ENCODE measurements at regions not wholly inside any gene's neighbourhood (a gene's known extent, or its start where the extent isn't known, plus 50 kb on each side); places are given as distances from the start of the nearest gene placed in this dataset.

DNA sequence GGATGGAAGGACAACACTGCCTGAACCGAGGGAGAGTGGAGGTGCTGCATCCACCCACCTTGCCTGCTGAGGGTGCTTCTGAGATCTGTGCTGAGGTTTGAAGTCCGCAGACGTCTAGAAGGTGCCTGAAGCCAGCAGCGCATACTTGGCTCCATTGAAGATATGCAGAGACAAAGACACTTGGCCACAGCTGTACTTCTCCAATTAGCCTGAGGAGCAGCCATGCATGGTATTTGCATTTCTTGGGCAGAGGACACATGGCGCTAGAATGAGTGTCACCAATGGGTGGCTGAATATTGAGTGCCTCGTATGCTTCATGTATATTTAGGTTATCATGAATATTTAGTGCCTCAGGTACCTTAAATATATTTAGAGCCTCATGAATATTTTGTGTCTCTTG, 128.7 kb upstream of the ATP6AP2 start:
- Histone ChIP-seq H3K27me3 (no peaks in the 10 kb centered on the region), H3K9me3 (no peaks in the 10 kb centered on the region), H3K4me3 (no peak overlapping the region), H3K27ac (no peak overlapping the region), H3K36me3 (no peaks in the 10 kb centered on the region), H3K4me1 (peaks cover 7% of the 10 kb centered on the region)
- 71% methylated on average over 6 of the region's 6 CpGs for WGBS
- DNase-seq (ENCODE audit: low spot score in 2 of 2) = no peak
- TF ChIP-seq, protein P1, sequence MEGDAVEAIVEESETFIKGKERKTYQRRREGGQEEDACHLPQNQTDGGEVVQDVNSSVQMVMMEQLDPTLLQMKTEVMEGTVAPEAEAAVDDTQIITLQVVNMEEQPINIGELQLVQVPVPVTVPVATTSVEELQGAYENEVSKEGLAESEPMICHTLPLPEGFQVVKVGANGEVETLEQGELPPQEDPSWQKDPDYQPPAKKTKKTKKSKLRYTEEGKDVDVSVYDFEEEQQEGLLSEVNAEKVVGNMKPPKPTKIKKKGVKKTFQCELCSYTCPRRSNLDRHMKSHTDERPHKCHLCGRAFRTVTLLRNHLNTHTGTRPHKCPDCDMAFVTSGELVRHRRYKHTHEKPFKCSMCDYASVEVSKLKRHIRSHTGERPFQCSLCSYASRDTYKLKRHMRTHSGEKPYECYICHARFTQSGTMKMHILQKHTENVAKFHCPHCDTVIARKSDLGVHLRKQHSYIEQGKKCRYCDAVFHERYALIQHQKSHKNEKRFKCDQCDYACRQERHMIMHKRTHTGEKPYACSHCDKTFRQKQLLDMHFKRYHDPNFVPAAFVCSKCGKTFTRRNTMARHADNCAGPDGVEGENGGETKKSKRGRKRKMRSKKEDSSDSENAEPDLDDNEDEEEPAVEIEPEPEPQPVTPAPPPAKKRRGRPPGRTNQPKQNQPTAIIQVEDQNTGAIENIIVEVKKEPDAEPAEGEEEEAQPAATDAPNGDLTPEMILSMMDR (IDR thresholded peaks at IDR 0.05) = no peak
- no peak for TF ChIP-seq POLR2AphosphoS5 (IDR thresholded peaks at IDR 0.05)
- no peak for TF ChIP-seq POLR2A (IDR thresholded peaks at IDR 0.05)
- TF ChIP-seq EP300 (IDR thresholded peaks at IDR 0.05) = no peak

DNA sequence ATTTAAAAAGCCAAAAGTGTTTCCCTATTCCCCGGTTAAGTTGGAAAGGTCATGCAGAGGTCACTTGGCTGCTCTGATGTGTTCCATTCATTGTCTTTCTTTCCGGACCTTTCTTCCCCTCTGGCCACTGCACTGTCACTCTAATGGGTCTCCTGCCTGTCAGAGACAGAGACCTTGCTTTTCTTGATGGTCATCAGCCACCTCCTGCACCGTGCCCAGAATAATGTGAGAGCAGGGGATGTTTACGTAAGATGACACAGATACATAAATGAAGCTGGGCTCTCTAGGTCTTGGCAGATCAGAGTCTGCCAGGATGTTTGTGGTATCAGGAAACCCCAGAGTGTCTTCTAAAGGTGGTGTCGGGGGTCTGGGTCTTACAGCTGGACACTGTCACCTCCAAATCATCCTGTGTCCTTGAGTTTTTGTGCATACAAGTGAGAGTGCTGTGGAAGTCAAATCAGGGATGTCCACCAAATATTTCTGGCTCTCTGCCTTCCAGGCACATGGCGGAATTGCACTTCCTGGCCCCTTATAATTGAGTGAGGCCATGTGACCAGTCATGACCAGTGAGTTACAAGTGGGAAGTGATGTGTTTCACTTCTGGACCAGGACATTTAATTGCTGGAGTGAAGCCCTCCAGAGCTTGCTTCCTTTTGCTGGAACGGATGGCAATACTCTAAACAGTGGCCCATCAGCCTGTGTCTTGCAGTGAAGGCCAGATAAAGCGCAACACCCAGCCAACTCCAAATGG, 130.6 kb upstream of the ATP6AP2 start:
- WGBS = 67% methylated on average over 7 of the region's 8 CpGs
- Histone ChIP-seq H3K4me1 (peaks cover 18% of the 10 kb centered on the region), H3K36me3 (no peaks in the 10 kb centered on the region), H3K27me3 (no peaks in the 10 kb centered on the region), H3K9me3 (no peaks in the 10 kb centered on the region), H3K27ac (no peak overlapping the region), H3K4me3 (no peak overlapping the region)
- DNase-seq (ENCODE audit: low spot score in 2 of 2) = no peak
- no peak for TF ChIP-seq EP300 (IDR thresholded peaks at IDR 0.05)
- no peak for TF ChIP-seq POLR2AphosphoS5 (IDR thresholded peaks at IDR 0.05)
- no peak for TF ChIP-seq POLR2A (IDR thresholded peaks at IDR 0.05)
- TF ChIP-seq, protein P1 (IDR thresholded peaks at IDR 0.05) = no peak

DNA sequence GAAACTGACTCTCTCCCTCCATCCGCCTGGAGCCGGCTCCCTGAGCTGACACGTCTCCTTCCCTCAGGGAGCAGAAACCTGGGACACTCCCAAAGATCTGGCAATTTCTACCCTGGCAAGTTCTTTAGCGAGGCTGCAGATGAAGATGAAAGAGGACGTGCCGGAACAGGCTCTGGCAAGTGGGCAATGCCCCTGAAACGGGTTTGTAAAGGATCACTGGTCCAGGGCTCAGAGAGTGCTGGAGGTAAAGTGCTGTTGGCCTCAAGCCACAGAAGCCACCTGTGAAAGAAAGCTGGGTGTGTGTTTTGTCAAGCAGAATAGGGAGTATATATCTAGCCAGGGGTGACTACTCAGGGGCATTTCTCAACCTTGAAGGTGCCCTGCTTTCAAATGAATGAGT, 131.4 kb upstream of the ATP6AP2 start:
- Histone ChIP-seq H3K4me3 (no peak overlapping the region), H3K9me3 (no peaks in the 10 kb centered on the region), H3K27ac (no peak overlapping the region), H3K27me3 (no peaks in the 10 kb centered on the region), H3K4me1 (peaks cover 18% of the 10 kb centered on the region), H3K36me3 (no peaks in the 10 kb centered on the region)
- 76% methylated on average over 4 of the region's 7 CpGs for WGBS
- DNase-seq (ENCODE audit: low spot score in 2 of 2) = no peak
- TF ChIP-seq, protein P1 (IDR thresholded peaks at IDR 0.05) = no peak
- no peak for TF ChIP-seq EP300 (IDR thresholded peaks at IDR 0.05)
- no peak for TF ChIP-seq POLR2A (IDR thresholded peaks at IDR 0.05)
- TF ChIP-seq POLR2AphosphoS5 (IDR thresholded peaks at IDR 0.05) = no peak

DNA sequence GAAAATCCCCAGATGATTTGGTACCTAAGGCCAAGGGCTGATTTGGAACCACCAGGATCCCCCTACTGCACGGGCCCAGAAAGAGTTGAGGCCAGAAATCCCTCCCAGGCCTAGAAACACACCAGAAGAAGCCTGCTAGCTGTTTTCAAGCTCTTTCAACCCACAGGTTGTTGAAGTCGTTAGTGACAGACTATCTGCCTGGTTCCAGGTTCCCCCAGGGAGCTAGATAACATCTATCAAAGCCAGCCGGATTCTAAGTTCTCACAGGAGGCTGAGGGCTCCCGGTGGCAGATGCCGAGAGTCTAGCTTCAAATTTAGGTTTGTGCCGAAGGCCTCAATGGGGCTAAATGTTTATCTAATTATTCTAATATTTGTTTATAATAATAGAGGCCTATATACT, 132.0 kb upstream of the ATP6AP2 start:
- Histone ChIP-seq H3K9me3 (no peaks in the 10 kb centered on the region), H3K4me3 (no peak overlapping the region), H3K27me3 (no peaks in the 10 kb centered on the region), H3K27ac (no peak overlapping the region), H3K4me1 (peaks cover 18% of the 10 kb centered on the region), H3K36me3 (no peaks in the 10 kb centered on the region)
- 51% methylated on average over 6 of the region's 6 CpGs for whole genome bisulfite sequencing
- DNase-seq (ENCODE audit: low spot score in 2 of 2) = no peak
- TF ChIP-seq POLR2A (IDR thresholded peaks at IDR 0.05) (no peak), EP300 (IDR thresholded peaks at IDR 0.05) (no peak), POLR2AphosphoS5 (IDR thresholded peaks at IDR 0.05) (no peak)
- TF ChIP-seq, protein P1 (IDR thresholded peaks at IDR 0.05) = no peak

DNA sequence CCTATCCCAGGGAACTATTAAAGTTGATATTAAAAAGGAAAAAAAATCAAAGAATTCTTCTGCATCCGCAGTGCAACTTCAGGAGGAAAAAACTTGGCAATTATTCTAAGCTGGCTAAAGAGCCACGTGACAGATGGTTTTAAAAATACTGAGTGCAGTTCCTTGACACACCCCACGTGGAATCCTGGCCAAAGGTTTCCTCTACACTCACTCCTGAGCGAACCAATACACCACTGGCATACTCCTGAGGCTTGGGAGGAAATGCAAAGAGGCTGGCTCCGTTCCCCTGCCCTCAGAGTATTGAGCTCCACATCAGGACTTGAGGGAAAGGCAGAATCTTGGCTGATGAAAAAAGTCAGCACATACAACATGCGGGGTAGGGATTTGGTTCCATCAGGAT, 133.8 kb upstream of the ATP6AP2 start:
- Histone ChIP-seq H3K27me3 (no peaks in the 10 kb centered on the region), H3K4me1 (peaks cover 18% of the 10 kb centered on the region), H3K27ac (no peak overlapping the region), H3K36me3 (no peaks in the 10 kb centered on the region), H3K9me3 (no peaks in the 10 kb centered on the region), H3K4me3 (no peak overlapping the region)
- DNase-seq (ENCODE audit: low spot score in 2 of 2) = no peak
- 40% methylated on average over 6 of the region's 6 CpGs for WGBS
- TF ChIP-seq POLR2A (IDR thresholded peaks at IDR 0.05) (no peak), EP300 (IDR thresholded peaks at IDR 0.05) (no peak)
- TF ChIP-seq, protein P1 (IDR thresholded peaks at IDR 0.05) = no peak

Measured in suprapubic skin (tissue), 4 donors.